GM18873 (cell line): ENCODE measurements at regions not wholly inside any gene's neighbourhood (a gene's known extent, or its start where the extent isn't known, plus 50 kb on each side); places are given as distances from the start of the nearest gene placed in this dataset.
"Not testable (repeated sequence)": the region's sequence is repeated elsewhere in the genome, so short reads cannot be mapped to it uniquely, and the experiment has no call there.

ENCODE experiments used
- ATAC-seq: cut with Tn5 transposase; IDR thresholded peaks from one replicate; pipeline ENCODE4 v1.9.1; 2021; ENCODE audit warnings: mild to moderate bottlenecking, moderate library complexity, moderate number of reproducible peaks; ENCODE audit not compliant: unreplicated experiment, low FRiP score

DNA sequence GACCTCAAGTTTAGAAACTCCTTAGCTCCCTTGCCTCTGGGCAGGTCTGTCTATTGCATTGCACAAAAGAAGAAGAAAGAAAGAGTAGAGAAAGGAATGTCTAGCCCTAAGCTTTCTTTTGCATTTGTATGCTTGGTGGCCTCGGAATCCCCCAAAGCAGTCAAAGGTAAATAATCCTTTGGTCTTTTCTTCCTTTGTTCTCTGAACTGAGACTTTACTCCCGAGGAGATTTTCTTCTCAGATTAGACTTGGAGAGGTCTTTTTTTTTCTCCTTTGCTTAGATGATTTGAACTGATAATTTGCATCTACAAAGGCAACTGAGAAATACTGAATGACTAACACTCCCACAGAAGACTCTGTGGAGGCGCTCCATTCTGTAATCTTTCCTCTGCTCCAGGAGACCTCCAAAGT lies 93.2 kb downstream of the AKR1D1 start:
- no peak for ATAC-seq

DNA sequence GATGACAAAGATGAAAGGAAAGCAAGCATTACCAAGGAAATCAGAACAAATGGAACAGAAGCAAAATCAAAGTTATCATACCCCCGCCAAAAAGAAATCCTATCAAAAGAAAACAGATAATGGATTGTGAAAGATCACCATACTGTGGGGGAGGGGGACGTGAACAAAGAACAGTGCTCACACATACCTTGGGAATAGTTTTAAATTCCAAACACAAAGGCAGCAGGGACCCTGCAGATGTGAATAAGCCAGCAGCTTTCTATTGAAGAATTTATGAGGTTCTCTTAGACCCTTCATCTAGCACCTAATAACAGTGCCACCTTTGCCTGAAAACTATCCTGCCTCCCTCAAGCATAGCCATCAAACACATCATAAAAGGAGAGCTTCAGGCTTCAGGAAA lies 94.0 kb downstream of the AKR1D1 start:
- ATAC-seq, result no peak

DNA sequence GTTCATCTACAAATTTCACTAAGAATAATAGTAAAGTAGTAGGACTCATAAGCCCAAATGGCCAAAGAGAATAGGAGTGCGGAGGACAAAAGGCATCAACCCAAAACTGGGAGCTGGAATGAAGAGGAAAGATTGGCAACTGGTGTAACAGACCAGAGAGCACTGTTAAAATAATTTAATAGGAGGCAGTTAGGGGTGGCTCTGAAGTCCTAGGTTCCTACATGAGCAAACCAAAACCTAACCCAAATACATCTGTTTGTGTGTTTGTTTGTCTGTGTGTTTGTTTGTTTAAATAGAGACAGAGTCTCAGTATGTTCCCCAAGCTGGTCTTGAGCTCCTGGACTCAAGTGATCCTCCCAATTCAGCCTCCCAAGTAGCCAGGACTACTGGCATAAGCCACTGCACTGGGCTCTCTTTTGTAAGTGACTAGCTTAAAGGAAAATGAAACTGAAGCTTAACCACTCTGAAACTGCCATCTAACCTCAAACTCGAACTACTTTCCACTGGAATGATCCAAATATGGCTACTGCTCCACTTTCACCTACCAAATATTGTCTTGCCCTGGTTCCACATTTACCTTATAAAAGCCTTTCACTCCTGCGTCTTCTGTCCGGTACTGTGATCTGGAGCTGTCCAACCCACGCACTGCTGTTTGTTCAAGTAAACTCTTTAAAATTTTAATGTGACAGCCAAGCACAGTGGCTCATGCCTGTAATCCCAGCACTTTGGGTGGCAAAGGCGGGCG lies 94.9 kb downstream of the AKR1D1 start:
- peak; percentile 89 for ATAC-seq

DNA sequence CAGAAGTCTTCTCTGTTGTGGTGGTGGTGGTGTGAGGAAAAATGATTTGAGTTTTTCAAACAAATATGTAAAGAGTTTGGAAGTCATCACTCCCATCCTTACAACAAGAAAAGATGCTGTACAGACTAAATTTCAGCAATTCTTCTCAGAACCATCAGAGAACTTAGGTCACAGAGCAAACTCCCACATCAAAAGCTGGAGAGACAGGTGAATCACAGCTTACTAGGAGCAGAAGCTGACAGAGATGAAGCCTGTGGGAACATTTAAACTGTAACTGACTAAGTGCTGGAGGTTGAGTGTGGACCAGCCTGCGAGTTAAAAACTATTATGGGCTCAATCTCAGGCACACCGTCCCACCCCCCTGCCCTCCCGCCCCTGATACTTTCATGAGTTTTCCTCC lies 97.3 kb downstream of the AKR1D1 start:
- no peak for ATAC-seq

DNA sequence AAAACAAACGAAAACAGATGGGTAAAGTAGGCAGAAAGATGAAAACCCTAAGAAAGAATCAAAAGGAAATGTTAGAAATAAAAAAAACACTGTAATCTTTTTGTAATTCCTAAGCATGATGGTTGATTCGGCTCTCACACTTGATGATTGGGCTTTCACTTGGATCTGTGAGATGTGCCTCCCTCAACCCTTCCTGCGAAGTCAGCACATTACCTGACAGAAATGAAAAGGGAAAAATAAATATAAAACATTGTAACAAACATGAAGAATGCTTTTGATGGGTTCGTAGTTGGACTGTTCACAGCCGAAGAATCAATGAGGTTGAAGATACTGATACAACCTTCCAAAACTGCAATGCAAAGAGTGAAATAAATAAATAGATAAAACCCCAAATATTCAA lies 99.8 kb downstream of the AKR1D1 start:
- ATAC-seq, result no peak

DNA sequence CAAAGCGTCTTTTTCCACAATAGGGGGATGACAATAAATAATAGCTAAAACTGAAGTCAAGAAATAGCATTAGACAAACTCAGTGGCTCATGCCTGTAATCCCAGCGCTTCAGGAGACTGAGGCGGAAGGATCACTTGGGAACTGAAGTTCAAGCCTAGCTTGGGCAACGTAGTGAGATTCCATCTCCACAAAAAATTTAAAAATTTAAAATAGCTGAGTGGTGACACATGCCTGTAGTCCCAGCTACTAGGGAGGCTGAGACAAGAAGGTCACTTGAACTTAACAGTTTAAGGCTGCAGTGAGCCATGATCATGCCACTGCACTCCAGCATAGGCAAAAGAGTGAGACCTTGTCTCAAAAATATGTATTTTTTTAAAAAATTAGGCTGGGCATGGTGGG lies 107.9 kb downstream of the AKR1D1 start:
- ATAC-seq, result no peak

DNA sequence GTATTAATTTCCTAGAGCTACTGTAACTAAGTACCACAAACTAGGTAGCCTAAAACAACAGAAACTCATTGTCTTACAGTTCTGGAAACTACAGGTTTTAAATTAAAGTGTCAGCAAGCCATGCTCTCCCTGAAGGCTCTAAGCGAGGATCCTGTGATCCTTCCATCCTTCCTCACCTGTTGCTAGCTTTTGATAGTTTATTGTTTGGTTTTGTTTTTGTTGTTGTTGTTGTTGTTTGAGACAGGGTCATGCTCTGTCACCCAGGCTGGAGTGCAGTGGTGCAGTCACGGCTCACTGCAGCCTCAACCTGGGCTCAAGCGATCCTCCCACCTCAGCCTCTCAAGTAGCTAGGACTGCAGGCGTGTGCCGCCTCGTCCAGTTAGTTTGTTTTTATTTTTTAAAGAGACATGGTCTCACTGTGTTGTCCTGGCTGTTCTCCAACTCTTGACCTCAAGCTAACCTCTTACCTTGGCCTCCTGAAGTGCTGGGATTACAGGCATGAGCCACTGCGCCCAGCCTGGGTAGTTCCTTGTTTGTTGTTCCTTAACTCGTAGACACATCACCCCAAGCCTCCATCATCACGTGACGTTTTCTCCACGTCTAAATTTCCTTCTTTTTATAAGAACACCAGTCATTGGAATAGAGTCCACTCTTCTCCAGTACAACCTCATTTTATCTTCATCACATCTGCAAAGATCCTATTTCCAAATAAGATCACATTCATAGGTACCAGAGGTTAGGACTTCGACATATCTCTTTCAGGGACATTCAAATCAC lies 109.1 kb downstream of the AKR1D1 start:
- ATAC-seq, result no peak

DNA sequence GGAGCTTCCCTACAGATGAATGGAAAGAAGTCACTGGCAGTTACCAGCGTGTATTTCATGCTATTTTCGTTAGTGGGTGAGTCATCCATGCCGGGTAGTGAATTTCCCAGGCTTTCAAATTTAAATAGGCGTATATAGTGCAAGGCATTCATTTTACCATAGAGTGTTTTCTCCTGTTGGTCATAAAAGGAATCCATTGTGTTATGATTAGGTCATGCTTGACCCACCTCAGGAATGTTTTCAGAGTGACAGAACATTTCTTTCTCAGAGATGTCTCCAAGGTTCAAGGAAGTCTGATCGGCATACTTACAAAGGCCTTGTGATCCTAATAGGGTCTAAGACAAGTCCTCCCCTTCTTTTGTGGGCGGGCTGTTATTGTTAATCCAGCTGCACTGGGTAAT lies 110.7 kb downstream of the AKR1D1 start:
- no peak for ATAC-seq

DNA sequence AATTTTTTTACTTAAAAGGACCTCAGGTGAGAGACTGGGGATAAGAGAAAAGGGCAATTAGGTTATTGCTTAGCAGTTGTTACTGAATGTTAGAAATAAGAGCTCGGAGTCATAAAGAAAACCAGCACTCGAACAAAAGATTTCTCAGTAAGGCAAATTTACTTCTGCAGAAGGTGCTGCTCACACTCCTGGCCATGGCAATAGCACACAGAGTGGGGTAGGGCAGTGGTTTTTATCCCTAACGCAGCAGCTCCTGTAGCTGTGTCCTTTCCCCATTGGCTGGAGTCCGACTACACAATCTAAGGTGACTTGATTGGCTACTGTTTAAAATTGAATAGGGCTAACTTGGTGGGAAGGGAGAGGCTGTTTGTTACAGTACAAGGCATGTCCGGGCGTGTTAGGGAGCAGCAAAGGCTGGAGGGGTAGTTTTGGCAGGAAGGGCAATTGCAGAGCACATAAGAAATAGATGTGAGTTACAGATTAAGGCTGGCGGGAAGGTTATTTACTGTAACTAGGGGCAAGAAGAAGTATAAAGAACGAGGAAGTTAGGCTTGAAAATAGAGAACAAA lies 112.1 kb downstream of the AKR1D1 start:
- ATAC-seq, result no peak

DNA sequence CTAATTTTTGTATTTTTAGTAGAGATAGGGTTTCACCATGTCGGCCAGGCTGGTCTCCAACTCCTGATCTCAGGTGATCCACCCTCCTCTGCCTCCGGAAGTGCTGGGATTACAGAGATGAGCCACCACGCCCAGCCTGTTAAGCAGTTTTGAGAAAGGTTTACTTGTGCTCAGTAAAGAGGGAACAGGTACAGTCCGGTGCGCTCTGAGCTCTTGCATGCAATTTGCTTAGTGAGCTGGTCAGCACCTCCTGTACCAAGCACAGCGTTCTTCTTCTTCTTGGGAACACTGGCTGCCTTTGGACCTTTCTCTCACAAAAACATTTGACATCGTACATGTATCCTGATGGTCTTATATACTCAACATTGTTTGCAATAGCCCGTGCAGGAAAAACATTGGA lies 118.3 kb downstream of the AKR1D1 start:
- no peak for ATAC-seq

DNA sequence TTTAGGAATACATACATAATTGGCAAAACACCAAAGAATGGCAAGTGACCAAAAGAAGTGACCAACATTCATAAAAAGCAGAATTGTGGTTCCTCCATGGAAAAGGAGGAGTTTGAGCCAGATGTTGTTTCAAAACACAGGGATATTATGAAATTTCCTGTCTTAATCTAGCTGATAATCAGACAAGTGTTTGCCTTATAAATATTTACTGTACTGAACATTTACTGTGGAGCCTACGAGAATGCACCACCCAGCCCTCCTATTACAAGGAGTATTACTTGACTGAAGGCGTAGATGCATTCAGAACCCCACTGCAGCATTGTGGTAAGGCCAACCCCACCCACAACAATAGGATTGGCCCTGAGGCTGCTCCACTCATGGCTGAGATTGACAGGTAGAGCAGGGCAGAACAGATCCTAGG lies 118.9 kb downstream of the AKR1D1 start:
- ATAC-seq, result no peak

DNA sequence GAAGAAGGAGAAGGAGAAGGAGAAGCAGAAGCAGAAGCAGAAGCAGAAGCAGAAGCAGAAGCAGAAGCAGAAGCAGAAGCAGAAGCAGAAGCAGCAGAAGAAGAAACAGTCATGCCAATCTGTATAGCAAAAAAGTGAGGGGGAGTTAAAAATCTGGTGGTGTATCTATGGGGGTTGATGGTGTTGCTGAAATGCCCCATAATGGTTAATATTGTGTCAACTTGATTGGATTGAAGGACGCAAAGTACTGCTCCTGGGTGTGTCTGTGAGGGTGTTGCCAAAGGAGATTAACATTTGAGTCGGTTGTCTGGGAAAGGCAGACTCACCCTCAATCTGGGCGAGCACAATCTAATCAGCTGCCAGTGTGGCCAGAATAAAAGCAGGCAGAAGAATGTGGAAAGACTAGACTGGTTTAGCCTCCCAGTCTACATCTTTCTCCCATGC lies 120.3 kb downstream of the AKR1D1 start:
- not testable (repeated sequence) for ATAC-seq

DNA sequence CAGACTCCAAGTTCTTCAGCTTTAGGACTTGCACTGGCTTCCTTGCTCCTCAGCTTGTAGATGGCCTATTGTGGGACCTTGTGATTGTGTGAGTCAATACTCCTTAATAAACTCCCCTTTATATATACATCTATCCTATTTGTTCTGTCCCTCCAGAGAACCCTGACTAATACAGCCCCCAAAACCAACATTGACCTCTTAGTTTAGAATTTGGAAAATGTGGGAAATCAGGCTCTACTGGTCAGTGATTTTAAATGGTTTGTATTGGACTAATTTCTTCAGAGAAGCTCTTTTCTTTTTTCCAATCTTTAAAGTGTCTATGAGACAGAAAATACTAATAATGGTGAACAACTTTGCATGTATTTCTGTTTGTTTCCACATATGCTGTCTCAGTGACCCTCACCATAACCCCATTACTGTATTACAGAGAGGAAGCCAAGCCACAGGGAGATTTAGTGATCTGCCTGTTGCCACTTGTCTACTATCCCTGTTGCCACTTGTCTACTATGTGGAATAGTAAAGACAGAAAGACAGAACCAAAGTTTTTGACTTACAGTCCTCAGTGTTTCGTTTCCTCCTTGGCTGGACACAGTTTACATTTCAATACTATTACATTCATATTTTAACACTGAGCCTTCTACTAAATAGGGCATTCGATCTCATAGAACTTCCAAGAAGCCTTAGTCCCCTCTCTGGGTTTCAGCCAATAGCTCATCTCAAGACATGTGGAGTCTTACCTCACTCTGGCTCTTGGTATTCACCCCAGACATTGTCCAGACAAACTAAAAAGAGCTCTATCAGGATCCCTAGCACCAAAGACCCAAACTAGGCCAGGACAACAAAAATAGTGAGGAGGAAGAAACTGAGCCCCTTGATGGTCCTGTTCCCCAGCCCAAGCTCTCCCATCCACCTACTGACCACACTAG lies 121.0 kb downstream of the AKR1D1 start:
- ATAC-seq, result no peak

DNA sequence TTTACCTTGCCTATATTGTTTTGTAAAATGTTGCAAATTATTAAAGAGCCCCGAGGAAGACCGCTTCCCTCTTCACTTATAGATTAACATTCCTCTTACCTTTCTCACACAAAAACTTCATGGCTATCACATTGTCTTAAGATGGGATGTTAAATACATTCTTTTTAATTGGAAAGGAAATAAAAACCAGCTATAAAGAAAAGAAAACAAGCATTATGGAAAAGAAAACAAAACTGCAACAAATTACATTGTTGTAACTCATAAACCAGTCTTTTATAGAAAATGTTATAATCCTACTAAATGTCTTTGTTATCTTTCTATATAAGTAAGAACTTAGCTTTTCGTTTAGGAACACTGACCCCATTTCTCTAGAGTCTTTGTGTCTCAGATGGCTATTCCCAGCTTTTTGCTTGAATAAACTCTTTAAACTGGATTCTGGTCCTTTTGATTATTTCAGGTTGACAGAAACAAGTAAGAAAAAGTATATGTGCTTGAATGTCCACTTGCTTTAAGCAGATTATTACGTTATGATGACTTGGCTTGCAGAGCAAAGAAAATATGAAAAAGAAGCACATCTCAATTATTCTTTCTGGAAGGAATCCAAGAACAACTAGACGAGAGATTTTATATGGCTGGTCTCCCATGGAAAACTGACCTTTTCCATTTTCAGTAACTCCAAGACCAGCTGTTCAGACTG lies 128.2 kb downstream of the AKR1D1 start:
- no peak for ATAC-seq

DNA sequence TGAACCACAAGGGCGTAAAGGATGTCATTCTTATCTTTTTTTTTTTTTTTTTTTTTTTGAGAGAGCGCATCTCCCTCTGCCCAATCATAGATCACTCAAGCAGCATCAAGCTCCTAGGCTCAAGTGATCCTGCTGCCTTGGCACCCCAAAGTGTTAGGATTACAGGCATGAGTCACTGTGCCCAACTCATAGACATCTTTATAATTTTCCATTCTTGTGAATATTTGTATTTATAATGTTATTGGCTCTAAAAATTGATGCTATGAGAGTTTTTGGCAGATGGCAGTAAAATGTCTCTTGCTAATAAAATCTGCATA lies 128.7 kb downstream of the AKR1D1 start:
- ATAC-seq, result no peak

DNA sequence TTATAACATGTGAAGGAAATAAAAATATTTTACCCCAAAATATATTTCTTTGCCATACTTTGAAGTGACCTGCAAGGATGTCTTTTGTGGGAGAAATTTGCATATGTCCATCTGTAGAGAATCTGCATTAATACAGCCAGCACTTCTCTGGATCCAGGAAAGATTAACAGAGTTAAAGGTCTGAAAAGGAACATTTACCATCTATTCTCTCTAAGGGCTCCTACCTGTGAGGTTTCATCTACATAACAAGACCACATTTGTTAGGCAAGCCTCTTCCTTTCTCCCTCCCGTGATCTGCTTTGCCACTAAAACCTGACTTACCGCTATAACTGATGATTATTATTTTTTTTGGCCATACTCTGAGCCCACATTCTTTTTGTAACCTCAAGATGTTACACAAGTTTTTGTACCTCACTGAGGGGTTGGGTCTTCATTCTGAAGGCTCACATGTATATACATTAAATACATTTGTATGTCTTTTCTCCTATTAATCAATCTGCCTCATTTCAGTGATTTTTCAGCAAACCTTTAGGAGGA lies 129.4 kb downstream of the AKR1D1 start:
- ATAC-seq, result no peak

DNA sequence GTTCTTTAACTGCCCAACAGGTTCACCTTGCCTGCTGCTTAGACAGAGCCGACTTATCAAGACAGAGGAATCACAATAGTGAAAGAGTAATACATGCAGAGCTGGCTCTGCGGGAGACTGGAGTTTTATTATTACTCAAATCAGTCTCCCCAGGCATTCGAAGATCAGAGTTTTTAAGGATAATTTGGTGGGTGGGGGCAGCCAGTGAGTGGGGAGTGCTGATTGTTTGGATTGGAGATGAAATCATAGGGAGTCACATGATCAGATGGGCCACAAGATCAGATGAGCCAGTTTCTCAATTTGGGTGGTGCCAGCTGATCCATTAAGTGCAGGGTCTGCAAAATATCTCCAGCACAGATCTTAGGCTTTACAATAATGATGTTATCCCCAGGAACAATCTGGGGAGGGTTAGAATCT lies 131.3 kb downstream of the AKR1D1 start:
- ATAC-seq, result no peak

DNA sequence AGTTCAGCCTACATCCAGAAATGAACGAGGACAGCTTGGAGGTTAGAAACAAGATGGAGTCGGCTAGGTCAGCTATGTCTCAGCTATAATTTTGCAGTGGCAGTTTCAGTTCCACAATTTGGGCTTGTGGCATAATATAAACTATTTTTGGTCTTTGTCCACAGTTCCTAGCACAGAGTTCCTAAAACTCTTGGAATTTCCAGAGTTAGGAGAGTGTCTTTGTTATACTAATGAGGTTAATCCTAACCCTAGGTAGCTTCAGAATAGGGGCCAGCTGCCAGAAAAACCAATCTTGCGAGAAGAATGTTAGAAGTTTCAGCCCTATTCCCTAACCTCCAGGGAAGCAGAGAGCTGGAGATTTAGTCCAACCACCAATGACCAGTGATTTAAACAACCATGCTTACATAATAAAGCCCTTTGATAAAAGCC lies 131.9 kb downstream of the AKR1D1 start:
- ATAC-seq, result no peak

DNA sequence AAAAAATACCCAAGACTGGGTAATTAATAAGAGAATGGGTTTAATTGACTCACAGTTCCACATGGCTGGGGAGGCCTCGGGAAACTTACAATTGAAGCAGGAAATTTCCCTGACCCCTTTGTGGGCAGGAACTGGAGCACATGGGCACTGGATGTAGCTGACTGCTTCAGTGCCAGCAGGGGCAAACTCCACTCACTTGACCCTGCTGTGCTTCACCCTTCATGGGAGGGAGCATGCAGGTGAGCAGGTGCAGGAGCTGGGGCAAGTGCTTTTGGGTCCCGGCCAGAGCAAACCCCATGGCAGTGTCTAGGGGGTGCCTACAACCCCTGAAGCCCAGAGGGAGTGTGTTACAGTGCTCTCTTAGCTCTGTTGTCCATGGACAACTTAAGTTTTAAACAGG lies 132.6 kb downstream of the AKR1D1 start:
- no peak for ATAC-seq

DNA sequence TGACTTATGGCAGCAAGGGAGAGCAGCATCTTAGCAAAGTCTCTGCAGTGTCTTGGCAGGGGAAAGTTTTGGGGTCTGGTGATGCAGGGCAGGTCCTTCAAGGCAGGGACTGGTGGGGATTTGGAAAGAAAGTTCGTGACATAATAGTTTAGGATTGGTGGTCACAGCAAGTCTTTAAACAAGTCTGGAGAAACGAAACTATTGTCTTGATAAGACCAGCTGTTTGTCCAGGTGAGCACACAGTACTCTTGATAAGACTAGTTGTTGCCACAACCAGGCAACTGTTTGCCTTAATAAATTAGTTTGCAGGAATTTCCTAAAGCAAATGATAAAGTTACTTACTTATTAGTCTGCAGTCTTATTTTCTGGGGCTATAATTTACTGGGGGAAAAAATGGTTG lies 136.1 kb downstream of the AKR1D1 start:
- ATAC-seq, result no peak
